ENCODE measurements at regions not wholly inside any gene's neighbourhood (a gene's known extent, or its start where the extent isn't known, plus 50 kb on each side); places are given as distances from the start of the nearest gene placed in this dataset.
A peak's percentile ranks its signal among the peaks of the same experiment; 100 is the strongest.

GRCh38 chr2:144605231-144605840, 85.4 kb upstream of the ZEB2 start:
- H3K4me3 Mint-ChIP-seq = no peak overlapping the region
- no peak overlapping the region for H3K27ac Mint-ChIP-seq
- peaks cover 6% of the 10 kb centered on the region for H3K4me1 Mint-ChIP-seq
- H3K9me3 Mint-ChIP-seq = no peaks in the 10 kb centered on the region
- no peak for DNase-seq
- peaks cover 16% of the 10 kb centered on the region for H3K27me3 Mint-ChIP-seq
- ATAC-seq = no peak

GRCh38 chr2:144603334-144603733, 83.4 kb upstream of the ZEB2 start:
- H3K4me3 Mint-ChIP-seq = no peak overlapping the region
- DNase-seq (no peak), ATAC-seq (no peak)
- peaks cover 15% of the 10 kb centered on the region for H3K27me3 Mint-ChIP-seq
- peaks cover 6% of the 10 kb centered on the region for H3K4me1 Mint-ChIP-seq
- no peak overlapping the region for H3K27ac Mint-ChIP-seq
- no peaks in the 10 kb centered on the region for H3K9me3 Mint-ChIP-seq

- Mint-ChIP-seq H3K9me3 (no peaks in the 10 kb centered on the region), H3K4me1 (no peaks in the 10 kb centered on the region), H3K4me3 (no peak overlapping the region), H3K27ac (no peak overlapping the region), H3K27me3 (no peaks in the 10 kb centered on the region)
- no peak for DNase-seq
- ATAC-seq = no peak
Observed at GRCh38 chr2:144598906-144599305, 79.0 kb upstream of the ZEB2 start.

GRCh38 chr2:144597894-144598593, 78.1 kb upstream of the ZEB2 start:
- DNase-seq = no peak
- Mint-ChIP-seq H3K9me3 (no peaks in the 10 kb centered on the region), H3K27me3 (no peaks in the 10 kb centered on the region), H3K4me1 (no peaks in the 10 kb centered on the region), H3K4me3 (no peak overlapping the region), H3K27ac (no peak overlapping the region)
- ATAC-seq = no peak

- DNase-seq (no peak), ATAC-seq (no peak)
- no peaks in the 10 kb centered on the region for H3K9me3 Mint-ChIP-seq
- peak overlapping the region in 1 of 2 donors; percentile 42 for H3K27ac Mint-ChIP-seq
- no peak overlapping the region for H3K4me3 Mint-ChIP-seq
- H3K4me1 Mint-ChIP-seq = no peaks in the 10 kb centered on the region
- no peaks in the 10 kb centered on the region for H3K27me3 Mint-ChIP-seq
Observed at GRCh38 chr2:144597388-144597787, 77.5 kb upstream of the ZEB2 start.

- ATAC-seq (peak; percentile 73), DNase-seq (no peak)
- H3K4me3 Mint-ChIP-seq = no peak overlapping the region
Observed at GRCh38 chr2:144596073-144596871, 76.4 kb upstream of the ZEB2 start.

GRCh38 chr2:144595686-144596072, 75.8 kb upstream of the ZEB2 start:
- H3K27ac Mint-ChIP-seq = no peak overlapping the region
- ATAC-seq = no peak
- H3K4me1 Mint-ChIP-seq = no peaks in the 10 kb centered on the region
- no peaks in the 10 kb centered on the region for H3K27me3 Mint-ChIP-seq
- H3K4me3 Mint-ChIP-seq = no peak overlapping the region
- no peaks in the 10 kb centered on the region for H3K9me3 Mint-ChIP-seq
- no peak for DNase-seq

More at GRCh38 chr2:144596073-144596871, 76.4 kb upstream of the ZEB2 start:
- H3K27ac Mint-ChIP-seq = no peak overlapping the region
- H3K27me3 Mint-ChIP-seq = no peaks in the 10 kb centered on the region
- H3K4me1 Mint-ChIP-seq = no peaks in the 10 kb centered on the region
- no peaks in the 10 kb centered on the region for H3K9me3 Mint-ChIP-seq

- no peak overlapping the region for H3K4me3 Mint-ChIP-seq
- DNase-seq = no peak
Observed at GRCh38 chr2:144595279-144595678, 75.4 kb upstream of the ZEB2 start.

GRCh38 chr2:144593803-144594202, 73.9 kb upstream of the ZEB2 start:
- no peak for ATAC-seq
- no peaks in the 10 kb centered on the region for H3K27me3 Mint-ChIP-seq
- H3K4me1 Mint-ChIP-seq = no peaks in the 10 kb centered on the region
- H3K4me3 Mint-ChIP-seq = no peak overlapping the region
- DNase-seq = no peak
- no peak overlapping the region for H3K27ac Mint-ChIP-seq
- H3K9me3 Mint-ChIP-seq = no peaks in the 10 kb centered on the region

More at GRCh38 chr2:144595279-144595678, 75.4 kb upstream of the ZEB2 start:
- Mint-ChIP-seq H3K4me1 (no peaks in the 10 kb centered on the region), H3K27ac (no peak overlapping the region), H3K9me3 (no peaks in the 10 kb centered on the region), H3K27me3 (no peaks in the 10 kb centered on the region)
- no peak for ATAC-seq

- no peaks in the 10 kb centered on the region for H3K27me3 Mint-ChIP-seq
- H3K4me1 Mint-ChIP-seq = no peaks in the 10 kb centered on the region
- ATAC-seq (no peak), DNase-seq (no peak)
- no peak overlapping the region for H3K27ac Mint-ChIP-seq
- H3K9me3 Mint-ChIP-seq = no peaks in the 10 kb centered on the region
- no peak overlapping the region for H3K4me3 Mint-ChIP-seq
Observed at GRCh38 chr2:144592500-144593256, 72.8 kb upstream of the ZEB2 start.

- H3K9me3 Mint-ChIP-seq = no peaks in the 10 kb centered on the region
Observed at GRCh38 chr2:144587306-144587705, 67.4 kb upstream of the ZEB2 start.

GRCh38 chr2:144586476-144586875, 66.6 kb upstream of the ZEB2 start:
- H3K27ac Mint-ChIP-seq = no peak overlapping the region
- no peak for DNase-seq
- H3K9me3 Mint-ChIP-seq = no peaks in the 10 kb centered on the region
- no peak for ATAC-seq
- peaks cover 21% of the 10 kb centered on the region for H3K4me1 Mint-ChIP-seq
- peaks cover 16% of the 10 kb centered on the region for H3K27me3 Mint-ChIP-seq
- no peak overlapping the region for H3K4me3 Mint-ChIP-seq

More at GRCh38 chr2:144587306-144587705, 67.4 kb upstream of the ZEB2 start:
- Mint-ChIP-seq H3K27me3 (peaks cover 7% of the 10 kb centered on the region), H3K27ac (no peak overlapping the region), H3K4me1 (peaks cover 16% of the 10 kb centered on the region), H3K4me3 (no peak overlapping the region)
- DNase-seq (no peak), ATAC-seq (no peak)

GRCh38 chr2:144583741-144584453, 64.0 kb upstream of the ZEB2 start:
- peaks cover 21% of the 10 kb centered on the region for H3K4me1 Mint-ChIP-seq
- peak overlapping the region; percentile 3 to 53 for H3K4me3 Mint-ChIP-seq
- peak overlapping the region in 1 of 2 donors; percentile 27 for H3K27ac Mint-ChIP-seq
- H3K27me3 Mint-ChIP-seq = peaks cover 16% of the 10 kb centered on the region
- ATAC-seq = peak; percentile 96
- no peaks in the 10 kb centered on the region for H3K9me3 Mint-ChIP-seq
- DNase-seq = peak in 1 of 2 donors; percentile 29

- H3K4me1 Mint-ChIP-seq = peaks cover 21% of the 10 kb centered on the region
- peak overlapping the region in 1 of 2 donors; percentile 53 for H3K4me3 Mint-ChIP-seq
- no peaks in the 10 kb centered on the region for H3K9me3 Mint-ChIP-seq
- peaks cover 16% of the 10 kb centered on the region for H3K27me3 Mint-ChIP-seq
- ATAC-seq = peak; percentile 19
- no peak for DNase-seq
- no peak overlapping the region for H3K27ac Mint-ChIP-seq
Observed at GRCh38 chr2:144583381-144583729, 63.4 kb upstream of the ZEB2 start.
